GM18505 (cell line): ENCODE measurements at regions not wholly inside any gene's neighbourhood (a gene's known extent, or its start where the extent isn't known, plus 50 kb on each side); places are given as distances from the start of the nearest gene placed in this dataset.
"Not testable (repeated sequence)": the region's sequence is repeated elsewhere in the genome, so short reads cannot be mapped to it uniquely, and the experiment has no call there.

Experiments used
- ATAC-seq: cut with Tn5 transposase; IDR thresholded peaks from one replicate; pipeline ENCODE4 v1.9.1; 2021; ENCODE audit not compliant: unreplicated experiment
- POLR2A ChIP-seq: IDR thresholded peaks from 4 replicates; pipeline ENCODE4 v1.6.1; 2011; ENCODE audit warnings: borderline replicate concordance; ENCODE audit not compliant: insufficient read depth, insufficient read length; ENCODE audit errors: extremely low read depth

DNA sequence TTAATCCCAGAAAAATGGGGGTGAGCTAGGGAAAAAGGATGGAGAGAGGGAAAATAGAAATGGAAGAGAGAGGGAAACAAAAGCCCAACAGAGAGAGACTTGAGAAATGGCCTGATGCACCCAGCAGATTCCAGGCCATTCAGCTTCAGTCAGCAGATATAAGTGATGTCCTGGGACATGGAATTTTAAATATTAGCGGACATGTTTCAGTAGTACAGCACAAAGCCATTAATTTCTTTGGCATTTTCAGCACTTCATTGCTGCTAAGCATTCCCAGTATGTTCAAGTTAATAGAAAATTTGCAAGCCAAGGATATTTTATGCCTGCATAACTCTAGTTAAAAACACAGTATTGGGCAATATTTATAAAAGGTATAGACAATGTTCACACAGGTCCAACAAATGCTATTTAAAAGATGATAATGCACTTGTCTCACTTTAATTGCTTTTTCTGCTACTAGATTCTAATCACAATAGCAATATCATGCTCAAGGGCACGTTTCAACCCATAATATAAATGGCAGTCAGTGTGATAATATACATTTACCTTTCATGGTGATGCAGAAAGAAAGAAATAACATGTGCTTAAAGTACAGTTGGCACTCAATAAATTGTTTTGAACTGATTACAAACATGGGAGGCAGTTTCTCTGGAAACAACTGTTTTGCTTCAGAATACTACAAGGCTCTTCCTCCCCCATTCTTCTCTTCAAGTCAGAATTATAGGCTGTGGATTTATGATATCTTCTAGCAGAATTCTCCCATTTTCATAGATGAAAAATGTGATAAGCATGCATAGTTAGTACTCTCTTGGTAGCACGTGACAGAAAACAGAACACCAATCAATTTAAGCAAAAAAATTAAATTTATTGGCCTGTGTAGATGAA, 108.1 kb upstream of the MAGI3 start:
- no peak for TF ChIP-seq POLR2A
- ATAC-seq, result no peak

DNA sequence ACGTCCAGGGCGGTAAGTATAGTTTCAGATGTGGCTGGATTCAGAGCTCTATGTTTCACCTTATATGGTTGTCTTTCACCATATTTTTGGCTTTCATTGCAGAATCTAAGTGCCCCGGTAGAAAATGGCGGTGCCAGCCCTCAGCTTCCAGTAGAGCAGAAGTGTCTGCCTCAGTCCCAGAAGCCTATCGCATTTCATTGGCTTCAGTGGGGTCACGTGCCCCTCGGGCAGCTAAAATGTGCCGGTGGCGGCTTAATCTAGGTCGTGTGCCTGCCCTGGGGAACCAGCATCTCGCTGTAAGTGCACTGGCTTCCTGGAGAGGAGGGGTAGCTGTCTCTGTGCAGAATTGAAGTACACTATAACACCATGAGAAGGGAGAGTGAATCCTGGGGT, 107.4 kb upstream of the MAGI3 start:
- no peak for ATAC-seq
- no peak for TF ChIP-seq POLR2A

DNA sequence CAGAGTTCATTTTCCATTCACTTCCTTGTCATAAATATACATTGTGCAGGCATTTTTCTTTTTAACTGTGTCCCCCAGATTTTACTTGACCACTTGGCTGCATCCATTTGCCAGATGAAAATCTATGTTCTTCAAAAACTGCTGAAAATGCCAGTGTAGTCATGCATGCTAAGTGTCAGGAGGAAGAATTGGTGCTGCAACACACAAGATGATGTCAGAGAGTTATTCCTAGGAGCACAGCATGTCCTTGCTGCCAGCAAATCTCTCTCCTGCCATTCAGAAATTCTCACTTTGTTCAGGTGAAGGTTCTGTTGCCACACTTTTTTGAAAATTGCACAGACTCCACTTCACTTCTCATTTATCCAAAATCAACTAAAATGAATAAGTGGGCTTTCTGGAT, 106.4 kb upstream of the MAGI3 start:
- TF ChIP-seq POLR2A, result no peak
- ATAC-seq, result no peak

DNA sequence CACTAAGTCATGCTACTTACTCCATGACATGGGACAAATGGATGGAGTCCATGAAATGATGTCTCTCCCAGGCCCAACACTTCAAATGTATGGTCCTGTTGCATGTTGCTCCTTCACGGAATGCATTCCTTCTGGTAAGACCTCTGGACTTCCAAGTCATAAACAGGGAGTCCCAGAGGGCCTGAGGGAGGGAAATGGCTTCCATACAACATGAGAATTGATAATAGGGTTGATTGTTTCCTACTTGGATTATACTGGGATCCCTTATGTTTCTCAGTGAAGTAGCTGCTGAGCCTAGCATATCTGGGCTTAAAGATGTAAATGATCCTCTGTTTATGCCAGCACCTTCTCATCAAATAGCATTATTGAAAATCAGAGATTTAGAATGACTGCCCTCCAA, 104.2 kb upstream of the MAGI3 start:
- ATAC-seq, result no peak
- TF ChIP-seq POLR2A, result no peak

DNA sequence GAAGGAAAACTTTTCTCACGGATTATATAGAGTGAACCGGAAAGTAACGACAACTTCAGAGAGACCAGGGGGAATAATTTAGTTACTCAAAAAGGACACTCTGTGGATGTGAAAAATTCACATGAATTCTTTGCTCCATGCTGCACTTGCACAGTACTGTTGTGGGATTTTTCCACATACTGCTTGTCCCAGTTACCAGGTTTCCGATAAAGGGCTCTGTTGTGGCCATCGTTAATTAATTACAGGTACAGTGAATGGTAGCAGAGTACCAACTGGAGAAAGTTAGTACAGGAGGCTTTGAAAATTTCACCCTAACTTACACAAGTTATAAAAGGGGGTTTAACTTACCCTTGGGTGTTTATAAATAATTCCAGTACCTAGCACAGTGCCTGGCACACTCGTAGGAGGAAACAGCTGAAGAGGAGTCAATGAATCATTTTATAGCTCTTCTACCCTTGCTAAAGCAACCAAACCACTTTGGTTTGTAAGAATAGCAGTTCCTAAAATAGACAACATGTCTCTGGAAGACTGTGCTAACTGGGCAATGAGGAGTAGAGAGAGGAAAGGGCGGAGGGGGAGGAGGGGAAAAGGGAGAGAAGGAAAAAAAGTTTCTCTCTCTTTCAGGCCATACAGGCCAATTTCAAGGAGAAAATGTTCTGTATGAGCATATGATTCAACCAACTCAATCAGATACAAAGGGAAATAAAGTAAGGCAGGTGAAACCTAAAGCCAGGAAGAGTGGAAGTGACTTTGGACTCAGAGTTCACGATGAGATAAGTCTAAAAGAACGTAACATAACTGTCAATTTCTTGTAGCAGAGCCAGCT, 98.3 kb upstream of the MAGI3 start:
- TF ChIP-seq POLR2A, result no peak
- no peak for ATAC-seq

DNA sequence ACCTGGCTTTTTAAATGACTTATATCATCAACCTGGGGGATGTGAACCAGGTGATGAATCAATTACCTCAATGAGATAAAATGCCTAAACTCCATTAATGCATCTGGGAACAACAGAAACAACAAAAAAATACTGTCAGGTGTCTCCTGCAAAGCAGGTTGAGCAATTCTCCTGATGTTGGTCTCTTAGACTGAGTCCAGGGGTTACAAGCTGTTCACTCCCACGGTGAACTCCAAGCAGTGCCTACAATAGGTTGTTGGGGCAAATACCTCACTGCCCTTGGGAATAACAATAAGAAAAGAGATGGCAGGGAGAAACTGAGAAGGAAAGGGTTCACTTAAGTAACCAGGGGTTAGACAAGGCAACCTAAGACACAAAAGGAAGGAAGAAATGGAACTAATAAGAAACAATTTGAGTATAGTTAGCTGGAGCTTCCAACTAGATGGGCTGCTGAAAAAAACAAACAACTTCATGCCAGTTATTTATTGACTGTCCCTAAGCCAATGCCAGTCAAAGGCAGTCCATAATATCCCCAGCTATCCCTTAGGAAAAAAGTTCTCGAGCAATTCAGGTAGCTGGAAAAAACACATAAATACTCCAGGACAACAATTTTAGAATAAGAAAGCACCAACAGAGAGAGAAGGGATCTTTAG, 97.6 kb upstream of the MAGI3 start:
- no peak for ATAC-seq
- TF ChIP-seq POLR2A, result no peak

DNA sequence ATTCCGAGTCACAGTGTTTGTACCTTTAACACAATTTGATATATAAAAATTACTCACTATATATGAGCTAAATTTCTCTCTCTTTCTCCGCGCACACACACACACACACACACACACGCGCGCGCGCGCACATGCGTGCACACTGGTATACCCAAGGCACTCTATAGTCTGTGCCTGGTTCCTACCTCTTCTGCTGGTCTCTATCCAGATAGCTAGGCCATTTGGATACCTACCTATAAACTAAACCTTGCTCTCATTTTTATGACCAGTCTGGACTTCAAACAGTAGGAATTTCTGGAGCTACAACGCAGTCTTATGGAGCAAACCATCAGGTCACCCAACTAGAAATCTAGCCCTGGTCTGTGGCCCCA, 97.1 kb upstream of the MAGI3 start:
- ATAC-seq, result no peak
- TF ChIP-seq POLR2A, result no peak

DNA sequence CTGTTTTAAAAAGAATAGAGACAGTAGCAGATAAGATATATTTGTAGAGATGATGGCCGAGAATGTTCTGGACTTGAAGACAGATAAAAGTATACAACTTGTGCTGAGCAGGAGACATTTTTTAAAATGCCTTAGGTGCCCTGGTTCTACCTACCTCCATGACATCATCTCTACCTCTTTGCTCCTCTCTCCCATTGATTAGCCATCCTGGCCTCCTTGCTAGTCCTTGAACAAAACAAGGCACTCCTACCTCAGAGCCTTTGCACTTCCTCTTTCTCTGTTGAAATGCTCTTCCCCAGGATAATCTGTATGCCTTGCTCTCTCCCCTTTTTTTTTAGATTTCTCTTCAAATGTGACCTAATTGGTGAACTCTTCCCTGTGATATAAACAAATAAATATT, 92.6 kb upstream of the MAGI3 start:
- TF ChIP-seq POLR2A, result no peak
- ATAC-seq, result no peak

DNA sequence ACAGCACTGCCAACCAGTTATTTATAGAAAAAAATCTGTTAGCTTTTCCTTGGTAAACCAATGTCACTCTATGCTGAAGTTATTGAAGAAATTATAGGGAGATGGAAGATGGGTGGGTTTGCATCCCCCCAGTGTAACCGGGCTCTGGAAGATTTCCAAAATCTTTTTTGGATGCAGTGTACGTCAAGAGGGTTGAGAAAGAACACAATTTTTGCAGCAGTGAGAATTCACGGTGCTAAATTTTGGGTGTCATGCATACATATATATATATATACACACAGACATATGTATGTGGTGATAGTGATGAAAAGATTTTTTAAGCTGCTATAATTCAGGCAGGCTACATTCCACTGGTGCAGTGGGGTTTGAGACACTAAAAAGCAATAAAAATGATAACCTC, 91.4 kb upstream of the MAGI3 start:
- no peak for ATAC-seq
- no peak for TF ChIP-seq POLR2A

DNA sequence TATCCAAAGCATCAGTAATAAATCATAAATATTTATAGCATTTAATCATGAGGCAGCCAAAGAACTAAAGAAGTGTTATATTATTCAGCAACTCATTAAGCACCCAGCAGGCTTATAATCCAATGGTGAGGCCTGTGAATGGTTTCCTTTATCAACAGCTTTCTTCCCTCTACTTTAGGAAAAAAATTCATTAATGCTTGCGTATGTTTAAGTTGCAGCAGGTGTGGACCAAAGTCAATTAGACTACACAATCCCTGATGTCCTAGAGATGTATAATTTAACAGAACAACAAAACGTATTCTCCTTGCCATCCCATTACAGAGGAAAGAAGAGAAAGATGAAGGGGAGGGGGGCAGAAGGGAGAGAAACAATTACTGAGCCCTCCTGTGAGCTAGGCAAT, 87.7 kb upstream of the MAGI3 start:
- no peak for ATAC-seq
- TF ChIP-seq POLR2A, result no peak

DNA sequence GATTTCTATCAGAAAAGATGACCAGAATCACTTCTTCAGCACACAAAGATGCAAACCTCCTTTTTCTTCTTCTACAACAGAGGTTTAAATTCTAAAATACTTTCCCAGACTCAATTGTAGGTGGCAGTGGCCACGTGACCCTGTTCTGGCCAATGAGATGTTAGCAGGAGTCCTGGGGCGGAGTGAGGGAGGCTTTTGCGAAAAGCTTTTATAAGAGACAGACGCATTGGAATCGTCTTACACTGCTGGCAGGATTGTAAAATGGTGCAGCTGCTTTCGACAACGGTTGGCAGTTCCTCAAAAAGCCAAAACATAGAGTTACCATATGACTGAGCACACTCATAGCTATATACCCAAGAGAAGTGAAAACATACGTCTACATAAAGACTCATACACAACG, 87.0 kb upstream of the MAGI3 start:
- TF ChIP-seq POLR2A, result no peak
- no peak for ATAC-seq

DNA sequence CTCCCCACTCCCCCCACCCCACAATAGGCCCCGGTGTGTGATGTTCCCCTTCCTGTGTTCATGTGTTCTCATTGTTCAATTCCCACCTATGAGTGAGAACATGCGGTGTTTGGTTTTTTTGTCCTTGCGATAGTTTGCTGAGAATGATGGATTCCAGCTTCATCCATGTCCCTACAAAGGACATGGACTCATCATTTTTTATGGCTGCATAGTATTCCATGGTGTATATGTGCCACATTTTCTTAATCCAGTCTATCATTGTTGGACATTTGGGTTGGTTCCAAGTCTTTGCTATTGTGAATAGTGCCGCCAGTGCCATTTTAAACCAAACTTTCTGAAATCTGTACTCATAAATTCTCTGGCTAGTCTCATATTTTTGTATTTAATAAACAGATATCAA, 85.3 kb upstream of the MAGI3 start:
- not testable (repeated sequence) for ATAC-seq

DNA sequence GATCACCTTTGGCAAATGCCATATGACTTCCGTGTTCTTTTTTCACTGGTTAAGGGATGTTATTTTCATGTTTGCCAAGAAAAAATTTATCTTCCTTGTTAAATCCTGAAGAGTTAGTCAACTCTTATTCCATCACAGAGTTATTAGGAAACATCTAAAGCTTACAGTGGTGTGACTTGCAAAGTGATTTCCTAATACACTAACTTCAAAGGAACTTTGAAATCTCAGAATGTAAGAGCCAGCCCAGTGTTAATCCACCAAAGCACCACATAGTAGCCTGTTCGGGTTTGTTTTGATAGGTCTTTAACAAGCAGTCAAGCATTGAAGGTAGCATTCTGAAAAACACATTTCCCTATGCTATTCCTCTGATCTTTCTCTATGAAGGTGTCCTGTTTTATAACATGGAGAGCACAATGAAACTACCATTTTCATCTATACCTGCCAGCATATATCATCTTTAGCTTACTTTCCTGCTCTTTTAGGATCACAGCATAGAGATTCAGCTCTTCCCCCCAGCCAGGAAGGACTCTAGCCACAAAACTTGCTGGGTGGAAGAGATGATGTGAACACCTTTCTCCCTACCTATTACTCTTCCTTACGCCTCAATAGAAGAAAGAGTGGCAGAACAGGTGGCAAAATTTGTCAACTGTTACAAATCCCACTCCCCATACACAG, 82.4 kb upstream of the MAGI3 start:
- no peak for ATAC-seq
- no peak for TF ChIP-seq POLR2A

DNA sequence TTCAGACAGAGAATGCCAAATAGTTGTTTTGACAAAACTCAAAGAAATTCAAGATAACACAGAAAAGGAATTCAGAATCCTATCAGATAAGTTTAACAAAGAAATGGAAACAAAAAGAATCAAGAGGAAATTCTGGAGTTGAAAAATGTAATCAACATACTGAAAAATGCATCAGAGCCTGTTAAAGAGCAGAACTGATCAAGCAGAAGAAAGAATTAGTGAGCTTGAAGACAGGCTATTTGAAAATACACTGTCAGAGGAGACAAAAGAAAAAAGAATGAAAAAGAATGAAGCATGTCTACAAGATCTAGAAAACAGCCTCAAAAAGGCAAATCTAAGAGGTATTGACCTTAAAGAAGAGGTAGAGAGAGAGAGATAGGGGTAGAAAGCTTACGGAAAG, 77.7 kb upstream of the MAGI3 start:
- not testable (repeated sequence) for ATAC-seq
